ENCODE measurements at regions not wholly inside any gene's neighbourhood (a gene's known extent, or its start where the extent isn't known, plus 50 kb on each side); places are given as distances from the start of the nearest gene placed in this dataset.

- no peaks in the 10 kb centered on the region for H3K9me3 Mint-ChIP-seq
- ATAC-seq (no peak), DNase-seq (ENCODE audit: low spot score) (no peak)
- no peaks in the 10 kb centered on the region for H3K27me3 Mint-ChIP-seq (ENCODE audit: low read depth)
- H3K4me1 Mint-ChIP-seq, result peaks cover 10% of the 10 kb centered on the region
- H3K27ac Mint-ChIP-seq, result no peak overlapping the region
- POLR2A ChIA-PET, result no interaction called here
- TF ChIP-seq RORB (CRISPR knock-in tag; IDR thresholded peaks at IDR 0.05) (no peak), ZNF532 (CRISPR knock-in tag; IDR thresholded peaks at IDR 0.05; ENCODE audit: borderline replicate concordance) (no peak), ZNF232 (CRISPR knock-in tag; IDR thresholded peaks at IDR 0.05) (no peak), AFF4 (CRISPR knock-in tag; IDR thresholded peaks at IDR 0.05; ENCODE audit: borderline replicate concordance) (no peak), SP1 (CRISPR knock-in tag; conservative IDR thresholded peaks at IDR 0.05) (no peak), ZNF317 (CRISPR knock-in tag; IDR thresholded peaks at IDR 0.05; ENCODE audit: borderline replicate concordance, low read depth) (no peak)
- TF ChIP-seq, protein P1, sequence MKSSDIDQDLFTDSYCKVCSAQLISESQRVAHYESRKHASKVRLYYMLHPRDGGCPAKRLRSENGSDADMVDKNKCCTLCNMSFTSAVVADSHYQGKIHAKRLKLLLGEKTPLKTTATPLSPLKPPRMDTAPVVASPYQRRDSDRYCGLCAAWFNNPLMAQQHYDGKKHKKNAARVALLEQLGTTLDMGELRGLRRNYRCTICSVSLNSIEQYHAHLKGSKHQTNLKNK (CRISPR knock-in tag; IDR thresholded peaks at IDR 0.05), result no peak
- H3K36me3 Mint-ChIP-seq, result no peaks in the 10 kb centered on the region
- H3K4me3 Mint-ChIP-seq, result no peak overlapping the region
- CTCF ChIA-PET, result interaction anchor here (0.6 to 1.2 kb wide), 2 partner anchors 10 to 48 kb away, joined by 3 read pairs; no protein-coding TSS in a partner anchor
Measured at GRCh38 chr3:27642796-27643195, 79.3 kb downstream of the EOMES start.

GRCh38 chr3:27641888-27642601 lies 80.1 kb downstream of the EOMES start:
- Mint-ChIP-seq H3K27me3 (ENCODE audit: low read depth) (no peaks in the 10 kb centered on the region), H3K4me1 (peaks cover 11% of the 10 kb centered on the region), H3K4me3 (no peak overlapping the region), H3K27ac (no peak overlapping the region), H3K36me3 (no peaks in the 10 kb centered on the region), H3K9me3 (no peaks in the 10 kb centered on the region)
- DNase-seq (ENCODE audit: low spot score), result no peak
- ChIA-PET POLR2A (interaction anchor here (1.2 kb wide), 1 partner anchor 38 kb away, joined by 4 read pairs; no protein-coding TSS in a partner anchor), CTCF (interaction anchor here (0.6 kb wide), 1 partner anchor 47 kb away, joined by 3 read pairs; no protein-coding TSS in a partner anchor)
- ATAC-seq, result no peak
- TF ChIP-seq ATF1 (CRISPR knock-in tag; IDR thresholded peaks at IDR 0.05), result no peak
- TF ChIP-seq MLX (CRISPR knock-in tag; IDR thresholded peaks at IDR 0.05), result no peak
- TF ChIP-seq GTF2I (CRISPR knock-in tag; conservative IDR thresholded peaks at IDR 0.05), result no peak
- no peak for TF ChIP-seq ZNF416 (CRISPR knock-in tag; IDR thresholded peaks at IDR 0.05)
- no peak for TF ChIP-seq SMAD3 (CRISPR knock-in tag; IDR thresholded peaks at IDR 0.05; ENCODE audit: borderline replicate concordance)
- TF ChIP-seq FOXP4 (CRISPR knock-in tag; IDR thresholded peaks at IDR 0.05), result no peak
- TF ChIP-seq, protein P2, sequence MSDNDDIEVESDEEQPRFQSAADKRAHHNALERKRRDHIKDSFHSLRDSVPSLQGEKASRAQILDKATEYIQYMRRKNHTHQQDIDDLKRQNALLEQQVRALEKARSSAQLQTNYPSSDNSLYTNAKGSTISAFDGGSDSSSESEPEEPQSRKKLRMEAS (CRISPR knock-in tag; IDR thresholded peaks at IDR 0.05), result no peak
- no peak for TF ChIP-seq SOX15 (CRISPR knock-in tag; IDR thresholded peaks at IDR 0.05)
- TF ChIP-seq ZNF532 (CRISPR knock-in tag; IDR thresholded peaks at IDR 0.05; ENCODE audit: borderline replicate concordance), result no peak
- TF ChIP-seq, protein P3, sequence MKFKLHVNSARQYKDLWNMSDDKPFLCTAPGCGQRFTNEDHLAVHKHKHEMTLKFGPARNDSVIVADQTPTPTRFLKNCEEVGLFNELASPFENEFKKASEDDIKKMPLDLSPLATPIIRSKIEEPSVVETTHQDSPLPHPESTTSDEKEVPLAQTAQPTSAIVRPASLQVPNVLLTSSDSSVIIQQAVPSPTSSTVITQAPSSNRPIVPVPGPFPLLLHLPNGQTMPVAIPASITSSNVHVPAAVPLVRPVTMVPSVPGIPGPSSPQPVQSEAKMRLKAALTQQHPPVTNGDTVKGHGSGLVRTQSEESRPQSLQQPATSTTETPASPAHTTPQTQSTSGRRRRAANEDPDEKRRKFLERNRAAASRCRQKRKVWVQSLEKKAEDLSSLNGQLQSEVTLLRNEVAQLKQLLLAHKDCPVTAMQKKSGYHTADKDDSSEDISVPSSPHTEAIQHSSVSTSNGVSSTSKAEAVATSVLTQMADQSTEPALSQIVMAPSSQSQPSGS (CRISPR knock-in tag; IDR thresholded peaks at IDR 0.05; ENCODE audit: borderline replicate concordance, low read depth), result no peak

Measured in WTC11 (cell line).